ENCODE measurements at regions not wholly inside any gene's neighbourhood (a gene's known extent, or its start where the extent isn't known, plus 50 kb on each side); places are given as distances from the start of the nearest gene placed in this dataset.
"Not testable (repeated sequence)": the region's sequence is repeated elsewhere in the genome, so short reads cannot be mapped to it uniquely, and the experiment has no call there.

GRCh38 chr6:67467341-67467740, 1167.7 kb upstream of the ADGRB3 start:
- DNase-seq: no peak

GRCh38 chr6:67462725-67463124, 1172.4 kb upstream of the ADGRB3 start:
- not testable (repeated sequence) for DNase-seq

- no peak for DNase-seq
These were observed 1175.5 kb upstream of the ADGRB3 start for GRCh38 chr6:67459556-67459955.

- no peak for DNase-seq
These were observed 1176.8 kb upstream of the ADGRB3 start for GRCh38 chr6:67458265-67458664.

- no peak for DNase-seq
These were observed 1183.2 kb upstream of the ADGRB3 start for GRCh38 chr6:67451874-67452273.

GRCh38 chr6:67450641-67451040, 1184.4 kb upstream of the ADGRB3 start:
- no peak for DNase-seq

- DNase-seq: no peak
These were observed 1185.5 kb upstream of the ADGRB3 start for GRCh38 chr6:67449602-67450001.

- DNase-seq: no peak
These were observed 1202.0 kb upstream of the ADGRB3 start for GRCh38 chr6:67433124-67433523.

GRCh38 chr6:67431076-67431475, 1204.0 kb upstream of the ADGRB3 start:
- no peak for DNase-seq

- DNase-seq: not testable (repeated sequence)
These were observed 1208.4 kb upstream of the ADGRB3 start for GRCh38 chr6:67426686-67427085.

GRCh38 chr6:67412035-67412434, 1223.0 kb upstream of the ADGRB3 start:
- no peak for DNase-seq

GRCh38 chr6:67411036-67411435, 1224.0 kb upstream of the ADGRB3 start:
- DNase-seq: no peak

- DNase-seq: no peak
These were observed 1240.8 kb upstream of the ADGRB3 start for GRCh38 chr6:67394254-67394653.

GRCh38 chr6:67393356-67393755, 1241.7 kb upstream of the ADGRB3 start:
- no peak for DNase-seq

- DNase-seq: no peak
These were observed 1243.1 kb upstream of the ADGRB3 start for GRCh38 chr6:67391955-67392354.

GRCh38 chr6:67369679-67370078, 1265.4 kb upstream of the ADGRB3 start:
- DNase-seq: no peak

GRCh38 chr6:67362976-67363375, 1272.1 kb upstream of the ADGRB3 start:
- no peak for DNase-seq

GRCh38 chr6:67361264-67361663, 1273.8 kb upstream of the ADGRB3 start:
- no peak for DNase-seq

GRCh38 chr6:67358241-67358640, 1276.8 kb upstream of the ADGRB3 start:
- DNase-seq: no peak

GRCh38 chr6:67353861-67354260, 1281.2 kb upstream of the ADGRB3 start:
- DNase-seq: no peak

GRCh38 chr6:67352717-67353116, 1282.4 kb upstream of the ADGRB3 start:
- DNase-seq: no peak

GRCh38 chr6:67350729-67351128, 1284.4 kb upstream of the ADGRB3 start:
- DNase-seq: no peak

- no peak for DNase-seq
These were observed 1289.1 kb upstream of the ADGRB3 start for GRCh38 chr6:67345946-67346345.

- no peak for DNase-seq
These were observed 1299.1 kb upstream of the ADGRB3 start for GRCh38 chr6:67336014-67336413.

GRCh38 chr6:67331304-67331703, 1303.8 kb upstream of the ADGRB3 start:
- no peak for DNase-seq

- no peak for DNase-seq
These were observed 1306.8 kb upstream of the ADGRB3 start for GRCh38 chr6:67328269-67328668.
